EL (cell line): ENCODE measurements at regions not wholly inside any gene's neighbourhood (a gene's known extent, or its start where the extent isn't known, plus 50 kb on each side); places are given as distances from the start of the nearest gene placed in this dataset.

Experiments used
- DNase-seq: peaks from one replicate; pipeline ENCODE4 v3.0.0-alpha.2; 2016

GRCh38 chr14:104431351-104431928, 148.1 kb upstream of the C14orf180 start:
- no peak for DNase-seq

DNA sequence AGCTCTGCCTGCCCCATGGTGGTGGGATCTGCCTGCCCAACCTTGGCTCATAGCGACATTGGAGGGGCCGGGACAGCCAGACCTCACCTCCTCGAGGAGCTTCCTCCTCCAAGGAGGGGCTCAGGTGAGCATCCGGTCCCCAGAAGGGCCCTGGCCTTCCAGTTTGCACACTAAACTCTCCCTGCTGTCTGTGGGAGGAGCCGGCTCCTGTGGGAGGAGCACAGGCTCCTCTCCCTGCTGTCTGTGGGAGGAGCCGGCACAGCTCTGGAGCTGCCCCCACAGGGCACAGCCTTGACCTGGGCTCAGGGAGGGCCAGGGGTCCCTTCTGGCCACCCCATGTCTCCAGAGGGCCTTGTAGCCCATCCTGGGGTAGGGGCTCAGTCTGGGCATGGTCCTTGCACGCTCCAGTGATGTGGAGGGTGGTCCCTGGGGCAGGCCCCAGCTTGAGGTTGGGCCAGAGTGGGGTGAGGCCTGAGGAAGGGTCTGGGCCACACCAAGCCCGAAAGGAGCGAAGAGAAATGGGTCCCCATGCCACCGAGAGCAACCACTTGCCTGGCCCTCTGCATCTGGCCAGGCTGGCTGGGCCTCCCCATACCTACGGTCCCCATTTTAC, 147.5 kb upstream of the C14orf180 start:
- no peak for DNase-seq

DNA sequence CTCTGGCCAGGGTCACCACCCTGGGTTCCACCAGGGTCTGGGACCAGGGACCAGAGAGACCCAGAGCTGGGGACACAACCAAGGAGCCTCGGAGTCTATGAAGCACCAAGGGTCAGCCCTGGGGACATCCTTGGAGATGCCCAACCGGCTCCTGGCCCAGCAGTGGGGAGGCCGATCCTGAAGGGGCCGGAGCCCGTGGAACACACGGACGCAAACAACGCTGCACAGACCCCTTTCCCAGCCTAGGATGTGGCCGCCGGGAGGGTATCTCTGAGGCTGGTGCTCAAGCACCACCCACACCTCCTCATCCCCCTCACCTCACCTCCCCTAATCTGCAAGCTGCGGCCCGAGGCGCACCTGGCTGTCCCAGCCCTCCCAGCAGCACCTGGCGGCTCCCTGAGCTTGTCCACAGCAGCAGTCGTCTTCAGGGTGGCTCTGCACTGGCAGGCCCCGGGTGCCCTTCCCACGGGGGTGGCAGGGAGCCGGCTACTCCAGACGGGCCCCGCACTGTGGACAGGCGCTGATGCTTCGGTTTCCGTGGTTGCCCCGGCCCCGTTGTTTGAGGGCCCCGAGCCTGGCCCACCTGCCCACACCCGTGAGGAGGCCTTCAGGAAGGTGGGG, 146.8 kb upstream of the C14orf180 start:
- DNase-seq = no peak

DNA sequence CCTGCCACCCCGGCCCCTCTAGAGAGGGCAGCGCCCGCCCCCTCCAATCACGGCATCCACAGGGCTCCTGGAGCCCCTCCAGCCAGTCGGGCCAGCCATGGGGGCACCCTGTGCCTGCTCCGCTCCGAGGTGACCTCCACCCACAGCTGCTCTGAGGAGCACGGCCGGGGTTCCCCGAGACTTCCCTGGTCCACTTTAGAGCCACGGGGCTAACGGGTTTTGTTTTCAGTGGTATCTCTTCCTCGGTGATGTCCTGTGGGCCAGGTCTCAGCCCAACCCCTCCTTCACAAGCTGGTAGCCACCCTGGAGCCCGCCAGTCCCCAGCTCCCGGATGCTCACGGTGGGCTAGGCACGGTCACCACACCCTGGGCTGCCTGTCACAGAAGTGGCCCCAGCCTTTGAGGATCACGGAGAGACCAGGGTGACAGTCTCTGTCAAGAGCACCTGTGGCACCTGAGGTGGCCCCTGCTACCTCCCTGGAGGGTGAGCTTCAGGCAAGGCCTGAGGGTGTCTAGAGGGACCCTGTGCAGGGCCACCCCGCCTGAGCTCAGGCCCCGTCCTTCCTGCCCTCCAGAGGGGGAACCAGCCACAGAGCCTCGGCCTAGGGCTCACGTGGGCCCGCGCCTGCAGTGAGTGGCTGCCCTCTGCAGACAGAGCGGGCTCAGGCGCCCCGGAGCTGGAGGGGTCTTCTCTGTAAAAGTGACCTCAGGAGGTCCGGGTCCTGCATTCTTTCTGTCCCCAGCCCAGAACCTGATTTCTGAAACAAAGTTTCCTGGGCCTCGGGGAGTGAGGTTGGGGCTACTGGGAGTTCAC, 146.0 kb upstream of the C14orf180 start:
- no peak for DNase-seq

GRCh38 chr14:104434214-104435076, 145.1 kb upstream of the C14orf180 start:
- no peak for DNase-seq

DNA sequence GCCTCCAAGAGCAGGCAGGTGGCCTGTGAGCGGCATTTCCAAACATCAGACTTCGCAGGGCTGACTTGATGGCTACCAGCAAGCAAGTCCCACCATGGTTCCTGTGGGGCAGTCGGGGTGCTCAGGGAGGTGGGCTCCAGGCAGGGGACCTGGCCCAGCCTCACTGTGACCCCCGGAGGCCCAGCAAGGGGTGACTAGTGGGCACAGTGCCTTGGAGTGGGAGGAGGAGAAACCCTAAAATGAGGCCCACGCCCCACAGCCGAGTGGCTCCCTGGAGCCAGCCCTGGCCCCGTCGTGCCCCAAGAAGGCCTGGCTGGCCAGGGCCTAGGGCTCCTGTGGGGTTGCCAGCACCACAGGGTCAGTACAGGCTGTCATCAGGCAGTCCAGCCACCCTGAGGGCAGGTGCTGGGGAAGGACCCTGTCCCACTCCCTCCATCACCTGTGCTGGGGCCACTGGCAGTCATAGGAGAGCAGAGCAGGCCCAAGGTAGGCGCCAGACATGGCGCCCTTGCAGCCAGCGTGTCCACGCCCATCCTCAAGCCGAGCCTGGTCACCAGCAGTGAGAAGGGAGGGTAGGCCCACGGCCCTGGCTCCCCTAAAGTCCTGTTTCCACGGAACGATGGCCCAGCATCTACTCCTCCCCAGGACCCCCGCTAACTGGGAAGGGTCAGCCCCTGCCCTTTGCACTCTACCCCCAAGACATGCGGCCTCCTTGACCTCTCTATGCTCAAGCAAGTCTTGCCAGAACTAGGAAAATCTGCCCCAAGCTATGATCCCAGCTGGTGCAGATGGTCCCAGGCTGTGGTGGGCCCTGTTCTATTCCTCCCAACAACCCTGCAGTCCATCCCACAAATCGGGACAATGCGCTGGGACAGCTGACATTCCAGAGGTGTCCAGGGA, 144.2 kb upstream of the C14orf180 start:
- DNase-seq = no peak

GRCh38 chr14:104436047-104436591, 143.4 kb upstream of the C14orf180 start:
- peak; percentile 4 for DNase-seq

DNA sequence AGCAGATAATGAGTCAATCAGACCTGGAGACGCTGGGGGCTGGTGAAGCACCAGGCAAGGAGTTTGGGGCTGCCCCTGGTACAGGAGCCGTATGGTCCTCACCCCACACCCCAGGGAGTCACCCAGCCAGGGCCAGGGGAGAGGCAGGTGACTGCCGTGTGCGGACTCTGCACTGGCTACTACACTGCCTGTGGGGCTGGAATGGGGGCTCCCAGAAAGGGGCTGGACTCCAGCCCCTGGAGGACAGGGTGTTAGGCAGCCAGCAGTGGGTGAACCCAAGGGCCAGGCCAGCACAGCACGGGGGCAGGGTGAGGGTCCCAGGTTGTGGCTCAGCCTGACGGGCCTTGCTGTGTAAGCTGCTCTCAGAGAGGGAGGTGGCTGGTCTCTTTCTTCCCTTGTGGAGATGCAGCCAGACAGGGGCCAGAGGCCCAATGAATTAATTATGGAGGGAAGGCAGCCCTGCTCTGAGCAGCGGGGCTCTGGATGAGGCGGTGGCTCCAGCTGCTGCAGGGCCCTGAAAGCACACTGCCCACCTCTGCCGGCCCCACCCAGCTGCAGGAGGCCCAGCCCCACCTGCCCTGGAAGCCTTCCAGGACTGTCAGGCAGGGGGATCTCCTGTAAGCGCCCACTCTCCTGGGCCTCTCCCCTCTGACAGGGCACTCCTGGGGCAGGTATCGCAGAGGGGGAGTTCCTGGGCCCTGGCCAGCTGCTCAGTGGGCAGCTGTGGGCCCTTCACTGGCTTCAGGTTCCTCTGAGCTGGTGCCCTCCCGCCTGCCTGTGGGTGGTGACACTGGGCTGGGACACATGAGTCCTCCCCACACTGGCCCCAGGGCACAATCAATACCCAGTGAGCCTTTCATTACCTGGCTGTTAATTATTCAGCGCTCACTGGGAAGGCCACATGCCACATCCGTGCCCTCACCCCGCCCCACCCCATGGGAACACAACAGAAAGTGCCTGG, 142.5 kb upstream of the C14orf180 start:
- DNase-seq = no peak

DNA sequence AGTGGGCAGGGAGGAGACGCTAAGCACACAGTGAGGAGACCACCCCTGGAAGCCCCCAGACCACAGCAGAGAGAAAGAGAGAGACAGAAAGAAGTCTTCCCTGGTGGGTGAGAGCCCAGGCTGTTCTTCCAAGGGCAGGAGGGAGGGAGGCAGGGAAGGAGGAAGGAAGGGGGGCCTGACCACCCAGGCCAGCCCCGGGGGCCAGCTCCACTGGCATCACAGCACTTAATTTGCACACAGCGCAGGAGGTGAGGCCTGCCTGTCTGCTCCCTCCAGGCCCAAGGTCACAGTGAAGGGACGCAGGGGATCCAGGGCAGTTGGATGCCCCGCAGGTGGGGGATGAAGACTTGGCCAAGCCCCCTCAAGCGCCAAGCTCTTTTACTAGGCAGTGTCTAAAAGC, 141.9 kb upstream of the C14orf180 start:
- DNase-seq = no peak

DNA sequence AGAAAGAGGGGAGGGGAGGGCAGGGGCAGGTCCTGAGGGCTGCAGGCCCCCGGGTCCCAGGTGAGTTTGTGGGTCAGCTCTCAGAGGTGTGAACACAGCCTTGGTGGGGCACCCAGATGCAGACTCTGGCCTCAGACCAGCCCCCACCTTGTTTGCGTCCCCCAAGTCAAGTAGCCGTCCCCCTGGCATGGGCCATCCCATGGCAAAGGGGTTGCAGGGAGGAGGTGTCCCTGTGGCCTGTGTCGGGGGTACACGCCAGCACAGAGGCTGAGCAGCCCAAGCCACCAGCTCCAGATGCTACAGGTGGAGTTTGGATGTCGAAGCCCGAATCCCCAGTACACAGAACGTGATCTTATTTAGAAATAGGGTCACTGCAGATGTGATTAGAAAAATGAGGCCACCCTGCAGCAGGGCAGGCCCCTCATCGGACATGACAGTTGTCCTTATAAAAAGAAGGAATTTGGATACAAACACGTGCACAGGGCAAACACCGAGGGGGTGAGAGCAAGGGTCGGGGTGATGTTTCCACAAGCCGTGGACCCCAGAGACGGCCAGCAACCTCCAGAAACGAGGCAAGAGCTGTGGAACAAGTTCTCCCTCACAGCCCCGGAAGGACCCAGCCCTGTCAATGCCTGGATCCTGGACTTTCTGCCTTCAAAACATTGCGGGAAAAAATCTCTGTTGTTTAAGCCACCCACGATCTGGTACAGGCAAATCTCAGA, 141.2 kb upstream of the C14orf180 start:
- DNase-seq = no peak

DNA sequence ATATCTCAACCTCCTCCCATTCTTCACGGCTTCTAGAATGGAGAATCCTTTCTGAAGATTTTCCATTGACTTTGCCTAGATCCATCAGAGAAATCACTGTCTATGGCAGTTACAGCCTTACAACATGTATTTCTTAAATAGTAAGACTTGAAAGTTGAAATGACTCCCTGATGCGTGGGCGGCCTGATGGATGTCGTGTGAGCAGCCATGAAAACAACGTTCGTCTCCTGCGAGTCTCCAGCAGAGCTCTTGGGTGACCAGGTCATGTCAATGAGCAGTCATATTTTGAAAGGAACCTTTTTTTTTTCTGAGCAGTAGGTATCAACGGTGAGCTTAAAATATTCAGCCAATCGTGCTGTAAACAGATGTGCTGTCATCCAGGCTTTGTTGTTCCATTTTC, 139.9 kb upstream of the C14orf180 start:
- no peak for DNase-seq

DNA sequence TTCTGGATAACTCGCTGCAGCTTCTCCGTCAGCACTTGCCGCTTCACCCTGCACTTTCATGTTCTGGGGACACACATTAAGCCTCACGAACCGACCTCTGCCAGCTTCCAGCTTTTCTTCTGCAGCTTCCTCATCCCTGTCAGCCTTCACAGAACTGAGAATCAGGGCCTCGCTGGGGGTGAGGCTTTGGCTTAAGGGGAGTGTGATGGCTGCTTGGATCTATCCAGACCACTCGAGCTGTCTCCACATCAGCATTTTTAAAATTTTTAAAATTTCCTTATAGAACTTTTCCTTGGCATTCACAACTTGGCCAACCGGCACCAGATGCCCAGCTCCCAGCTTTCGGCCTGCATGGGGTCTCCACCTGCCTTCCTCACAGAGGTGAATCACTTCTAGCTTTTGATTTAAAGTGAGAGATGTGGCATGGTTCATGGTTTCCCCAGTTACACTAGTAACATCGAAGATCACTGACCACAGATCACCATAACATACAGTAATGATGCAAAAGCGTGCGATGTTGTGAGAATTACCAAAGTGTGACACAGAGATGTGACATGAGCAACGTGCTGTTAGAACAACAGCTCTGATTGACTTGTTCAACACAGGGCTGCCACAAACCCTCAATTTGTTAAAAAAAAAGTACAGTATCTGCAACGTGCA, 139.1 kb upstream of the C14orf180 start:
- no peak for DNase-seq

GRCh38 chr14:104441275-104442106, 138.1 kb upstream of the C14orf180 start:
- no peak for DNase-seq

GRCh38 chr14:104442107-104442551, 137.4 kb upstream of the C14orf180 start:
- DNase-seq = no peak

GRCh38 chr14:104442631-104443390, 136.8 kb upstream of the C14orf180 start:
- DNase-seq = no peak

DNA sequence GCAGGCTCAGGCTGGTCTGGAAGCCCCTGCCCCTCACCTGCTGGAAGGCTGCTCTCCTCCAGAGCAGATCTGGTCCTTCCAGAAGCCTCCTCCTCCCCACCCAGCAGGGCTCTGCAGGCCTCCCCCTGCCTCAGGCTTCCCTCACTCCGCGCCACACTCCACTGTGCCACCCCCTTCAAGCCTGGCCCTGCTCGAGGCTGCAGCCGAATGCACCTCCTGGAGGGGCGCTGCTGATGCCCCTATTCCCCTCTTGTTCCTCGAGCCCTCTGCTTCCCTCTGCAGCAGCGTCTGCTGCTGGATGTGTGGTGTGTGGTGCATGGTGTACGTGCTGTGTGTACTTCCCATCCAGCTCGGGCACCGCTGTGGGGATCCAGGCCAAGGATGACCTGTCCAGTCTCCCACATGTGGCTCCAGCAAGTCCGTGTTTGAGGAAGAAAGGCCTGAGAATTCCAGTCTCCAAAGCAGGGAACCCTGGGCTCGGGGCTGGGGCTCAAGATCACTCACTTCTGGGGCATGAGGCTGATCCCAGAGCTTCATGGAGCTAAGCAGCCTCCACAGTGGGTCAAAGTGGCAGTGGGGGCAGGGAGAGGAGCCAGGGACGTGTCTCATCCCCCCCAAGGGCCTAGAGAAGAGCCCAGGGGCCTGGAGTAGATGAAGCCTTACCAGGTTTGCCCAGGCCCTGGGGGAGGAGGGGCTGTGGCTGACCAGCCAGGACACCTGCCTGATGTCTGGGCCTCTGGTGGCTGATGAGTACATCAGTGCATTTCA, 136.0 kb upstream of the C14orf180 start:
- no peak for DNase-seq
